HUES48 (cell line): ENCODE measurements at regions not wholly inside any gene's neighbourhood (a gene's known extent, or its start where the extent isn't known, plus 50 kb on each side); places are given as distances from the start of the nearest gene placed in this dataset.
"Not testable (repeated sequence)": the region's sequence is repeated elsewhere in the genome, so short reads cannot be mapped to it uniquely, and the experiment has no call there.

Experiments
- H3K27ac ChIP-seq: one replicate; pipeline ENCODE4 v1.7.0; 2013; ENCODE audit warnings: low read depth, low read length, inconsistent platforms
- H3K27me3 ChIP-seq: 2 replicates; pipeline ENCODE4 v1.6.1; 2013; ENCODE audit warnings: mild to moderate bottlenecking, low read length; ENCODE audit not compliant: control insufficient read depth, insufficient read depth
- H3K36me3 ChIP-seq: 2 replicates; pipeline ENCODE4 v1.6.1; 2013; ENCODE audit warnings: low read length; ENCODE audit not compliant: control insufficient read depth, insufficient read depth
- H3K4me1 ChIP-seq: 2 replicates; pipeline ENCODE4 v1.6.1; 2013; ENCODE audit warnings: mild to moderate bottlenecking, low read length; ENCODE audit not compliant: control insufficient read depth, insufficient read depth
- H3K4me3 ChIP-seq: 2 replicates; pipeline ENCODE4 v1.5.1; 2013; ENCODE audit warnings: mild to moderate bottlenecking, low read depth, low read length
- H3K9ac ChIP-seq: 2 replicates; pipeline ENCODE4 v1.6.1; 2013; ENCODE audit warnings: mild to moderate bottlenecking, low read depth, low read length, moderate library complexity
- H3K9me3 ChIP-seq: 2 replicates; pipeline ENCODE4 v1.6.1; 2013; ENCODE audit warnings: low read length; ENCODE audit not compliant: control insufficient read depth, insufficient read depth

DNA sequence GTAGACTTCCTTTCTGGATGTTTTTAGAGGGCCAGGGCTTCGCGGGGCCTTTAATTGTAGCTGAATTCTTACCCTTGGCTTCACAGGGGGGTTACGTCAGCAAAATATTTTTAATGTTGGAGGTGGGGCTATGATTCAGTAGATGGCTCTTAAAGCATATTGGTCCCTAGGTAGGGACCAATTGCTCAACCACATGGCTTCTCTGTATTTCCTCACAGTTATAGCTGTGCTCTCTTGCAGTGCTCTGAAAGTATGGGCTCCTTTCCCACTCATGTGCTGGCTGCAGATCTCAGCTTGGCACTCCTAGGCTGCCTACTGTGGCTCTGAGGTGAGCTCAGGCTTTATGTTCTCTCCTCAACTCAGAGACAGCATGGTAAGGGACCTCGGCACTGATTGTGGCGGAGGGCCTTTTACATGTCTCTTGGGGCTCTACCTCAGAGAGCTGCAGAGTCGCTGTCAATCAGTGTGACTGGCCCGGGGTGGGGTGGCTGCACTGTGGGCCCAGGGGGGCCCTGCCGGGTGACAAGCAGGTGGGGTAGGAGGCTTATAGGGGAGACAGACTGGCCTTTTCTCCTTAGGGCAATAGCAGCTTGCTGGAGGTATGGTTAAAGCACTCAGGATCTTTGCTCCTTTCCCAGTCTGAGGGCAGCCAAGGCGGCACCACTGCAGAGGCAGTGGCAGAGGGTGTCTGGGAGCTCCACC, 318.0 kb downstream of the DOK5 start:
- Histone ChIP-seq H3K9ac (no peak overlapping the region), H3K9me3 (no peaks in the 10 kb centered on the region), H3K4me1 (no peaks in the 10 kb centered on the region), H3K27me3 (no peaks in the 10 kb centered on the region), H3K27ac (no peak overlapping the region), H3K36me3 (no peaks in the 10 kb centered on the region), H3K4me3 (no peak overlapping the region)

DNA sequence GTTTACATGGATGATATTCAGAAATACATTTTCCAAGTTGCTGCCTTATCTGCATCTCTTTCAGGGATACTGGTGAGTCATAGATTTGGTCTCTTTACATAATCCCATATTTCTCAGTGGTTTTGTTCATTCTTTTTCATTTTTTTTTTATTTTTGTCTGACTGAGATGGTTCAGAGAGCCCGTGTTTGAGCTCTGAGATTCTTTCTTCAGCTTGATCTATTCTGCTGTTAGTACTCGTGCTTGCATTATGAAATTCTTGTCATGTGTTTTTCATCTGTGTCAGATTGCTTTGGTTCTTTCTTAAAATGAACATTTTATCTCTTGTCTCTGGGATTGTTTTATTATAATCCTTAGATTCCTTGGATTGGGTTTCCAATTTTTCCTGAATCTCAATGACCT, 317.3 kb downstream of the DOK5 start:
- no peaks in the 10 kb centered on the region for H3K9me3 ChIP-seq
- no peak overlapping the region for H3K4me3 ChIP-seq
- no peaks in the 10 kb centered on the region for H3K4me1 ChIP-seq
- no peaks in the 10 kb centered on the region for H3K27me3 ChIP-seq
- H3K36me3 ChIP-seq = no peaks in the 10 kb centered on the region
- H3K9ac ChIP-seq = no peak overlapping the region
- no peak overlapping the region for H3K27ac ChIP-seq

DNA sequence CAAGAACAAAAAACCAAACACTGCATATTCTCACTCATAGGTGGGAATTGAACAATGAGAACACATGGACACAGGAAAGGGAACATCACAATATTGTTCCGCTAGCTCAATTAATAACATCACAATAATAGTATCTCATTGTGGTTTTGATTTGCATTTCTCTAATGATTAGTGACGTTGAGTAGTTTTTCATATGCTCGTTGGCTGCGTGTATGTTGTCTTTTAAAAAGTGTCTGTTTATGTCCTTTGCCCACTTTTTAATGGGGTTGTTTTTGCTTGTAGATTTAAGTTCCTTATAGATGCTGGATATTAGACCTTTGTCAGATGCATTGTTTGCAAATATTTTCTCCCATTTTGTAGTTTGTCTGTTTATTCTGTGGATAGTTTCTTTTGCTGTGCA, 312.9 kb downstream of the DOK5 start:
- not testable (repeated sequence) for H3K9ac ChIP-seq, H3K4me1 ChIP-seq, H3K9me3 ChIP-seq, H3K27me3 ChIP-seq, H3K4me3 ChIP-seq, H3K36me3 ChIP-seq, H3K27ac ChIP-seq

DNA sequence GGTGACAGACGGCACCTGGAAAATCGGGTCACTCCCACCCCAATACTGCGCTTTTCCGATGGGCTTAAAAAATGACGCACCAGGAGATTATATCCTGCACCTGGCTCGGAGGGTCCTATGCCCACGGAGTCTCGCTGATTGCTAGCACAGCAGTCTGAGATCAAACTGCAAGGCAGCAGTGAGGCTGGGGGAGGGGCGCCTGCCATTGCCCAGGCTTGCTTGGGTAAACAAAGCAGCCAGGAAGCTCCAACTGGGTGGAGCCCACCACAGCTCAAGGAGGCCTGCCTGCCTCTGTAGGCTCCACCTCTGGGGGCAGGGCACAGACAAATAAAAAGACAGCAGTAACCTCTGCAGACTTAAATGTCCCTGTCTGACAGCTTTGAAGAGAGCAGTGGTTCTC, 307.4 kb downstream of the DOK5 start:
- H3K27ac ChIP-seq, H3K4me1 ChIP-seq, H3K9ac ChIP-seq, H3K36me3 ChIP-seq, H3K27me3 ChIP-seq, H3K9me3 ChIP-seq, H3K4me3 ChIP-seq: not testable (repeated sequence)

DNA sequence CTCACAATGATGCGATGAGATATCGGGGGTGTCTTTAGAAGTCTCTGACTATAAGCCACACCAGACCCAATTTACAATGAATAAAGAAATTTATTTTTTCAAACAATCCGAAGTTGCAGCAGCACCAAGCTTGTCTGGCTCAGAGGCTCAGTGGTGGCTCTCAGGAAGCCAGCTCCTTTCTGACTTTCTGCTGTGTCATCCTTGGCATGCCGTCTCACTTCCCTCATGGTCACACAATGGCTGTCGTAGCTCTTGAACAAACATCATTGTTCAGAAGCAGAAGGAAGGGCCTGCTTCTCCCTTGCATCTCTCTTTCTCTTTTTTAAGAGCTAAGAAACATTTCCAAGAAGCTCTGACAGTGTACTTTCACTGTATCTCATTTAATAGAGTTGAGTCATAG, 299.0 kb downstream of the DOK5 start:
- Histone ChIP-seq H3K27ac (no peak overlapping the region), H3K36me3 (no peaks in the 10 kb centered on the region), H3K4me1 (no peaks in the 10 kb centered on the region), H3K9ac (no peak overlapping the region), H3K27me3 (no peaks in the 10 kb centered on the region), H3K4me3 (no peak overlapping the region), H3K9me3 (no peaks in the 10 kb centered on the region)

DNA sequence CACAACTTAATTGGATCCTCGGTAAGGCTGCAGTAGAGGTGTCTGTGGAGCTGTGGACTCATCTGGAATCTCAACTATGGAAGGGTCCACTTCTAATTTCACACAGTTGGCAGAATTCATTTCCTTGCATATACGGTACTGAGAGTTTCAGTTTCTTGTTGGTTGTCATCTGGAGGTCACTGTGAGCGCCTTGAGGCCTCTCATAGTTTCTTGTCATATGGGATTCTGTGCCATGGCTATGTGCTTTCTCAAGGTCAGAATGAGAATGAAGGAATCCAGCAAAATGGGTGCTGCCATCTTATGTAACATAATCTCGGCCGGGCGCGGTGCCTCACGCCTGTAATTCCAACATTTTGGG, 298.2 kb downstream of the DOK5 start:
- Histone ChIP-seq H3K4me3 (no peak overlapping the region), H3K27me3 (no peaks in the 10 kb centered on the region), H3K9ac (no peak overlapping the region), H3K36me3 (no peaks in the 10 kb centered on the region), H3K27ac (no peak overlapping the region), H3K9me3 (no peaks in the 10 kb centered on the region), H3K4me1 (no peaks in the 10 kb centered on the region)

DNA sequence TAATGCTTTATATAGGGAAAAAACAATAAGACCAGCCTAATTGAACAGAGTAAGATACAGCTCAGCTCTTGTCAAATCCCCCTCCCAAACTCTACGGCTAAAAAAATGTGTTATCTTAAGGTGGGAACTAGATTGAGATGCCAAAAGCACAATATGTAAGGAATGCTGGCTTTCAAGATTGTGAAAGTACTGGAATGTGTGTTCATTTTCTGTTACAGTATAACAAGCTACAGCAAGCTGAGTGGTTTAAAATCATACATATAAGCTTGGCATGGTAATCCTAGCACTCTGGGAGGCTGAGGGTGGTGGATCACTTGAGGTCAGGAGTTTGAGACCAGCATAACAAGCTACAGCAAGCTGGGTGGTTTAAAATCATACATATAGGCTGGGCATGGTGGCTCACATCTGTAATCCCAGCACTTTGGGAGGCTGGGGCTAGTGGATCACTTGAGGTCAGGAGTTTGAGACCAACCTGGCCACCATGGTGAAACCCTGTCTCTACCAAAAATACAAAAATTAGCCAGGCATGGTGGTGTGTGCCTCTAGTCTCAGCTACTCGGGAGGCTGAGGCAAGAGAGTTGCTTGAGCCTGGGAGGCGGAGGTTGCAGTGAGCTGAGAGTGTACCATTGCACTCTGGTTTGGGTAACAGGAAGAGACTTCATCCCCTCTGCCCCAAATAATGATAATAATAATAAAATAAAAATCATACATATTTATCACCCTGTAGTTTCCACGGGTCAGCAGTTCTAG, 297.7 kb downstream of the DOK5 start:
- no peaks in the 10 kb centered on the region for H3K36me3 ChIP-seq
- no peak overlapping the region for H3K4me3 ChIP-seq
- H3K27ac ChIP-seq = no peak overlapping the region
- no peaks in the 10 kb centered on the region for H3K9me3 ChIP-seq
- no peak overlapping the region for H3K9ac ChIP-seq
- H3K4me1 ChIP-seq = no peaks in the 10 kb centered on the region
- no peaks in the 10 kb centered on the region for H3K27me3 ChIP-seq

DNA sequence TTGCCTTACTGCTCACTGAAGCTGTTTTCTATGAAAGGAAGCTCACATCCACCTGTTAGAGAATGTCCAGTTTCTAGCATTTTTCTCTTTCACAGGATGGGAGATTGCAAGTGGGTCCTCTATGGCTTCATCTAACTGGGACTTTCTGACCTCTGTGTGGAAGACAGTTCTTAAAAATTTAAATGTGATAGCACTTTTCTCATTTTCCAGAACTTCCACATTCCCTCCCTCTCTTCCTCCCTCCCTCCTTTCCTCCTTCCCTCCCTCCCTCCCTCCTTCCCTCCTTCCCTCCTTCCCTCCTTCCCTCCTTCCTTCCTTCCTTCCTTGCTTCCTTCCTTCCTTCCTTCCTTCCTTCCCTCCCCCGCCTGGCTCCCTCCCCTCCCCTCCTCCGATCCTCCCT, 291.1 kb downstream of the DOK5 start:
- Histone ChIP-seq H3K36me3 (no peaks in the 10 kb centered on the region), H3K4me1 (no peaks in the 10 kb centered on the region), H3K27ac (no peak overlapping the region), H3K9me3 (no peaks in the 10 kb centered on the region), H3K4me3 (no peak overlapping the region), H3K27me3 (no peaks in the 10 kb centered on the region), H3K9ac (no peak overlapping the region)

DNA sequence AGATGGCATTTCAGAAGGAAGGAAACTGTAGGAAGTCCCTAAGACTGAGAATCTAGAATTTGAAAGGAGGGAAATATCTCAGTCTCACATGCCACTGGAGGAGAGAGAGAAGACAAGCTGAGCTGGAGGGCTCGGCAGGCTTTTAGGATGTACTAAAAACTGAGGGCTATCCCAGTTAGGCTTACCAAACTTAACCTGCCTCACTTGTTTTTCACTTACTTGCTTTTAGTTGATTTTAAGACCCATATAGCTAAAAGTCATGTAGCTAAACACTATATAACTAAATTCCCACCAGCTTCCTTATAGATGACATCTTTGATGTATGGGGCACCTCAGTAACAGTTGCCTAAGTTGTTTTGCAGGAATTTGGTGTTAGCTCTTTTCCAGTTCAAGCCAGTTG, 288.0 kb downstream of the DOK5 start:
- Histone ChIP-seq H3K4me3 (no peak overlapping the region), H3K9ac (no peak overlapping the region), H3K27me3 (no peaks in the 10 kb centered on the region), H3K27ac (no peak overlapping the region), H3K4me1 (no peaks in the 10 kb centered on the region), H3K36me3 (no peaks in the 10 kb centered on the region), H3K9me3 (no peaks in the 10 kb centered on the region)

DNA sequence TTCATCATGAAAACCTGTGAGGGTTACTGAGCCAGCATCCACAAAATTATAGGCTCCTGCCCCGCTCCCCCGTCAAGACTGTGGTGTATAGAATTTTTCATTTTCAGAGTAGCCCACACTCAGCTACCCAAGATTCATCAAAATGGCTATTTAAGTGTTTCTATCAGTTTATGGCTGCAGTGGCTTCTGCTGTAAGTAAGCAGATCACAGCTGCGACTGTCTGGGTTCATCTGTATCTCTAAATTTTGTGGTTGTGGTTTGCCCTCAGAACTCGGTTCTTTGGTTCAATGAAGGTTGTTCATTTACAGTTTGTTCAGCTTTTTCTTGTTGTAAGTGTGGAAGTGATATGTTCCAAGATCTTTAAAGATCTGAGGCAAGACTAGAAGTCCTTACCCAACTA, 284.2 kb downstream of the DOK5 start:
- Histone ChIP-seq H3K27me3 (no peaks in the 10 kb centered on the region), H3K36me3 (no peaks in the 10 kb centered on the region), H3K27ac (no peak overlapping the region), H3K9ac (no peak overlapping the region), H3K4me1 (no peaks in the 10 kb centered on the region), H3K4me3 (no peak overlapping the region), H3K9me3 (no peaks in the 10 kb centered on the region)

DNA sequence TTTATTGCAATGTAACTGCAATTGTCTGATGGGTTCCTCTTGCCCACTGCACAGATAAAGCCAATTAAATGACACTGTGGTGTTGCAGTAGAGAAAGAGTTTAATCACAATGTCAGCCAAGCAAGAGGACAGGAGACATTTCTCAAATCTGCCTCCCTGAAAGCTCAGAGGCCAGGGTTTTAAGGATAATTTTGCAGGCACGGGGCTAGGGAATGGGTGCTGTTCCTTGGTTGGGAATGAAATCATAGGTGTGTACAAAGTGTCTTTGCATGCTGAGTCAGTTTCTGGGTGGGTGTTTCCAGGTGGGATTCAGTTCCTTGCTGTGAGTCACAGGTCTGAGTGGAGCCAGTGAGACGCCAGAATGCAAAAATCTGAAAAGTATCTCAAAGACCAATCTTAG, 271.4 kb downstream of the DOK5 start:
- H3K36me3 ChIP-seq = no peaks in the 10 kb centered on the region
- 0 out of 2 replicates have a peak, but pooled peaks cover 5% of the 10 kb centered on the region for H3K9me3 ChIP-seq
- H3K4me3 ChIP-seq = no peak overlapping the region
- no peak overlapping the region for H3K9ac ChIP-seq
- peaks cover 7% of the 10 kb centered on the region; the same call in 1 of the 2 replicates for H3K4me1 ChIP-seq
- H3K27ac ChIP-seq = no peak overlapping the region
- H3K27me3 ChIP-seq = no peaks in the 10 kb centered on the region
